SK-N-SH (cell line): ENCODE measurements at regions not wholly inside any gene's neighbourhood (a gene's known extent, or its start where the extent isn't known, plus 50 kb on each side); places are given as distances from the start of the nearest gene placed in this dataset.

Source experiments
- JUND ChIP-seq: IDR thresholded peaks from 2 replicates; pipeline ENCODE4 v1.4.0; 2012
- RAD21 ChIP-seq: IDR thresholded peaks from 2 replicates; pipeline ENCODE4 v1.6.1; 2012; ENCODE audit warnings: mild to moderate bottlenecking, low read length
- SIN3A ChIP-seq: IDR thresholded peaks from 2 replicates; pipeline ENCODE4 v1.6.1; 2012; ENCODE audit warnings: low read depth, mild to moderate bottlenecking, low read length, moderate library complexity, borderline replicate concordance
- TAF1 ChIP-seq: IDR thresholded peaks from 2 replicates; pipeline ENCODE4 v1.6.1; 2012; ENCODE audit warnings: low read depth, mild to moderate bottlenecking, low read length, moderate library complexity, borderline replicate concordance
- TCF12 ChIP-seq: IDR thresholded peaks from 2 replicates; pipeline ENCODE4 v1.4.0; 2012
- YY1 ChIP-seq: IDR thresholded peaks from 2 replicates; pipeline ENCODE4 v1.4.0; 2012; ENCODE audit warnings: low read depth, mild to moderate bottlenecking
- TF ChIP-seq, protein P1 (sequence below): fragments of 200-600 bp; sonication (generic); IDR thresholded peaks from 2 replicates; pipeline ENCODE4 v1.6.1; 2017; ENCODE audit warnings: antibody characterized with exemption, mild to moderate bottlenecking, moderate library complexity
- TF ChIP-seq, protein P2 (sequence below): IDR thresholded peaks from 2 replicates; pipeline ENCODE4 v1.4.0; 2012; ENCODE audit warnings: low read depth, borderline replicate concordance
- TF ChIP-seq, protein P3 (sequence below): IDR thresholded peaks from 2 replicates; pipeline ENCODE4 v1.4.0; 2012; ENCODE audit warnings: low read depth

DNA sequence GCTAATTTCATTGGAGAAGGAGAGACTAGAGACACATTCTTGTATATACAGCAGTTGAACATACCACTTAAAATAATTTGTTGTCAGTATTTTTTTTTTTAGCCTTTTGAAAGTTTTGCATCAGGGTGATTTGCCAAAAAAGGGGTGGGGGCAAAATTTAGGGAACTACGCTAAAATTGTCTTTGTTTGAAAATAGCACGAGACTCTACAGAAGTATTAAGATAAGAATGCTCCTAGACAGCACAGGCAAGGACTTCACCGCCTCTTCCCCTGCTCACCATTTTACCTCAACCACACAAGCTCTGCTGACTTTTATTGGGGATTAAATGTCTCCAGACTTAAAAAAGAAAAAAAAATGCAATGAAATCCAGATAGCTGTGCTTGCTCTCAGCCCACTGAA lies 236.1 kb upstream of the USP25 start:
- TF ChIP-seq TCF12 (no peak), YY1 (no peak), TAF1 (no peak), RAD21 (no peak), SIN3A (no peak), JUND (no peak)
- TF ChIP-seq, protein P1, sequence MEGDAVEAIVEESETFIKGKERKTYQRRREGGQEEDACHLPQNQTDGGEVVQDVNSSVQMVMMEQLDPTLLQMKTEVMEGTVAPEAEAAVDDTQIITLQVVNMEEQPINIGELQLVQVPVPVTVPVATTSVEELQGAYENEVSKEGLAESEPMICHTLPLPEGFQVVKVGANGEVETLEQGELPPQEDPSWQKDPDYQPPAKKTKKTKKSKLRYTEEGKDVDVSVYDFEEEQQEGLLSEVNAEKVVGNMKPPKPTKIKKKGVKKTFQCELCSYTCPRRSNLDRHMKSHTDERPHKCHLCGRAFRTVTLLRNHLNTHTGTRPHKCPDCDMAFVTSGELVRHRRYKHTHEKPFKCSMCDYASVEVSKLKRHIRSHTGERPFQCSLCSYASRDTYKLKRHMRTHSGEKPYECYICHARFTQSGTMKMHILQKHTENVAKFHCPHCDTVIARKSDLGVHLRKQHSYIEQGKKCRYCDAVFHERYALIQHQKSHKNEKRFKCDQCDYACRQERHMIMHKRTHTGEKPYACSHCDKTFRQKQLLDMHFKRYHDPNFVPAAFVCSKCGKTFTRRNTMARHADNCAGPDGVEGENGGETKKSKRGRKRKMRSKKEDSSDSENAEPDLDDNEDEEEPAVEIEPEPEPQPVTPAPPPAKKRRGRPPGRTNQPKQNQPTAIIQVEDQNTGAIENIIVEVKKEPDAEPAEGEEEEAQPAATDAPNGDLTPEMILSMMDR = no peak
- TF ChIP-seq, protein P2, sequence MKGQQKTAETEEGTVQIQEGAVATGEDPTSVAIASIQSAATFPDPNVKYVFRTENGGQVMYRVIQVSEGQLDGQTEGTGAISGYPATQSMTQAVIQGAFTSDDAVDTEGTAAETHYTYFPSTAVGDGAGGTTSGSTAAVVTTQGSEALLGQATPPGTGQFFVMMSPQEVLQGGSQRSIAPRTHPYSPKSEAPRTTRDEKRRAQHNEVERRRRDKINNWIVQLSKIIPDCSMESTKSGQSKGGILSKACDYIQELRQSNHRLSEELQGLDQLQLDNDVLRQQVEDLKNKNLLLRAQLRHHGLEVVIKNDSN = no peak
- TF ChIP-seq, protein P3, sequence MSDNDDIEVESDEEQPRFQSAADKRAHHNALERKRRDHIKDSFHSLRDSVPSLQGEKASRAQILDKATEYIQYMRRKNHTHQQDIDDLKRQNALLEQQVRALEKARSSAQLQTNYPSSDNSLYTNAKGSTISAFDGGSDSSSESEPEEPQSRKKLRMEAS = no peak
